B cell (primary cell): ENCODE measurements at regions not wholly inside any gene's neighbourhood (a gene's known extent, or its start where the extent isn't known, plus 50 kb on each side); places are given as distances from the start of the nearest gene placed in this dataset.
"Not testable (repeated sequence)": the region's sequence is repeated elsewhere in the genome, so short reads cannot be mapped to it uniquely, and the experiment has no call there.

ENCODE experiments used
- CTCF ChIP-seq: fragments of 200-600 bp; IDR thresholded peaks from one replicate; pipeline ENCODE4 v1.8.0; 2022; ENCODE audit warnings: antibody characterized with exemption, mild to moderate bottlenecking
- EZH2 ChIP-seq: IDR thresholded peaks from 2 replicates; pipeline ENCODE4 v1.6.1; 2012; ENCODE audit warnings: borderline replicate concordance, low read depth, mild to moderate bottlenecking, moderate library complexity, low read length; ENCODE audit not compliant: insufficient read depth, poor library complexity, severe bottlenecking

DNA sequence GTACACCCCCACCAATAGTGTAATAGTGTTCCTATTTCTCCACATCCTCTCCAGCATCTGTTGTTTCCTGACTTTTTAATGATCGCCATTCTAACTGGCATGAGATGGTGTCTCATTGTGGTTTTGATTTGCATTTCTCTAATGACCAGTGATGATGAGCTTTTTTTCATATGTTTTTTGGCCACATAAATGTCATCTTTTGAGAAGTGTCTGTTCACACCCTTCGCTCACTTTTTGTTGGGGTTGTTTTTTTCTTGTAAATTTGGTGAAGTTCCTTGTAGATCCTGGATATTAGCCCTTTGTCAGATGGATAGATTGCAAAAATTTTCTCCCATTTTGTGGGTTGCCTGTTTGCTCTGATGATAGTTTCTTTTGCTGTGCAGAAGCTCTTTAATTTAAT lies 567.7 kb downstream of the MATN1 start:
- TF ChIP-seq CTCF, EZH2: not testable (repeated sequence)
